NCI-H1436 (cell line): ENCODE measurements at regions not wholly inside any gene's neighbourhood (a gene's known extent, or its start where the extent isn't known, plus 50 kb on each side); places are given as distances from the start of the nearest gene placed in this dataset.

Experiments
- DNase-seq: peaks from one replicate; lab custom pipeline; 2025; lab: John Stamatoyannopoulos, UW

- DNase-seq: no peak
These were observed 138.8 kb upstream of the MAP9 start for GRCh38 chr4:155515444-155516075.

- DNase-seq: no peak
These were observed 137.9 kb upstream of the MAP9 start for GRCh38 chr4:155514628-155515027.

- DNase-seq: no peak
These were observed 136.1 kb upstream of the MAP9 start for GRCh38 chr4:155512817-155513216.

- DNase-seq: no peak
These were observed 135.3 kb upstream of the MAP9 start for GRCh38 chr4:155512046-155512445.

- DNase-seq: no peak
These were observed 134.0 kb upstream of the MAP9 start for GRCh38 chr4:155510771-155511170.

- no peak for DNase-seq
These were observed 132.8 kb upstream of the MAP9 start for GRCh38 chr4:155509555-155509954.

- DNase-seq: no peak
These were observed 130.0 kb upstream of the MAP9 start for GRCh38 chr4:155506745-155507144.

GRCh38 chr4:155505321-155505720, 128.6 kb upstream of the MAP9 start:
- no peak for DNase-seq

GRCh38 chr4:155497306-155497705, 120.5 kb upstream of the MAP9 start:
- no peak for DNase-seq

- no peak for DNase-seq
These were observed 119.5 kb upstream of the MAP9 start for GRCh38 chr4:155496294-155496626.

GRCh38 chr4:155495572-155496293, 119.0 kb upstream of the MAP9 start:
- no peak for DNase-seq

GRCh38 chr4:155494037-155494718, 117.4 kb upstream of the MAP9 start:
- DNase-seq: no peak

GRCh38 chr4:155491336-155492120, 114.8 kb upstream of the MAP9 start:
- no peak for DNase-seq

GRCh38 chr4:155489271-155489670, 112.5 kb upstream of the MAP9 start:
- no peak for DNase-seq

GRCh38 chr4:155488691-155489090, 111.9 kb upstream of the MAP9 start:
- no peak for DNase-seq

- no peak for DNase-seq
These were observed 110.4 kb upstream of the MAP9 start for GRCh38 chr4:155487210-155487609.

- no peak for DNase-seq
These were observed 104.4 kb upstream of the MAP9 start for GRCh38 chr4:155481150-155481549.

- DNase-seq: no peak
These were observed 103.1 kb upstream of the MAP9 start for GRCh38 chr4:155479835-155480234.

GRCh38 chr4:155478336-155478835, 101.6 kb upstream of the MAP9 start:
- no peak for DNase-seq

GRCh38 chr4:155474758-155475157, 98.0 kb upstream of the MAP9 start:
- DNase-seq: no peak

- no peak for DNase-seq
These were observed 96.8 kb upstream of the MAP9 start for GRCh38 chr4:155473420-155474095.

GRCh38 chr4:155468282-155468681, 91.5 kb upstream of the MAP9 start:
- no peak for DNase-seq
